HG03520 (cell line): ENCODE measurements at regions not wholly inside any gene's neighbourhood (a gene's known extent, or its start where the extent isn't known, plus 50 kb on each side); places are given as distances from the start of the nearest gene placed in this dataset.
"Not testable (repeated sequence)": the region's sequence is repeated elsewhere in the genome, so short reads cannot be mapped to it uniquely, and the experiment has no call there.

Experiments used
- ATAC-seq: cut with Tn5 transposase; IDR thresholded peaks from one replicate; pipeline ENCODE4 v1.9.1; 2021; ENCODE audit warnings: mild to moderate bottlenecking, moderate library complexity; ENCODE audit not compliant: unreplicated experiment

DNA sequence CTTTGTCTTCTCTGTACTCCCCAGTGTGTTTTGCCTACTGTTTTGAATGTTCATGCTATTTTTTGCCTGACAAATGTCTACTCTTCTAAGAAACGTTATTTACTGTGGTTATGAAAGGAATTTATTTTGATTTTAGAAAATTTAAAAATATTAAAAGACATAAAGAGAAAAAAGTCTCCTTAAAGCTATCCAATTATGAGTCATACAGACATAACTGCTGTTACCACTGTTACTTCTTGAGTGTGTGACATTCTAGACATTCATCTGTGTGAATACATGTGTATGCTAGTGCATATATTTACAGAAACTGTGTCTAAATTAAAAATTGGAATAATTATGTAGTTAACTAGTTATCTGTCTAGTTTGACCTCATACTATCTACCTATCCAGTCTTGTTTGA is 187.6 kb upstream of the SGCG start:
- ATAC-seq: no peak

- ATAC-seq: no peak
Measured at GRCh38 chr13:23003446-23003845, 177.3 kb upstream of the SGCG start.

GRCh38 chr13:23007426-23007825 is 173.4 kb upstream of the SGCG start:
- no peak for ATAC-seq

DNA sequence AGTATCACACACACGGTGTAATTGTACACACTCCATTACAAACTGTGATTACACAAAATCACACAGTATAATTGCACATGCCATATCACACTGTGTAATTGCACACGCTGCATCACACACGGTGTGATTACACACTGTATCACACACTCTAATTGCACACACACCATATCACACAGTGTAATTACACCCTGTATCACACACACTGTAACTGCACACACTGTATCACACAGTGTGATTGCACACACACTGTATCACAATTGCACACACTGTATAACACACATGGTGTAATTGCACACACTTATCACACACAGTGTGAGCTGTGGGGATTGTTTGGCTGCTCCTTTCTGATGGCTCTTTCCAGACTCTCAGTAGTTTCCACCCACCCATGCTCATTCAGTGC is 162.6 kb upstream of the SGCG start:
- no peak for ATAC-seq

DNA sequence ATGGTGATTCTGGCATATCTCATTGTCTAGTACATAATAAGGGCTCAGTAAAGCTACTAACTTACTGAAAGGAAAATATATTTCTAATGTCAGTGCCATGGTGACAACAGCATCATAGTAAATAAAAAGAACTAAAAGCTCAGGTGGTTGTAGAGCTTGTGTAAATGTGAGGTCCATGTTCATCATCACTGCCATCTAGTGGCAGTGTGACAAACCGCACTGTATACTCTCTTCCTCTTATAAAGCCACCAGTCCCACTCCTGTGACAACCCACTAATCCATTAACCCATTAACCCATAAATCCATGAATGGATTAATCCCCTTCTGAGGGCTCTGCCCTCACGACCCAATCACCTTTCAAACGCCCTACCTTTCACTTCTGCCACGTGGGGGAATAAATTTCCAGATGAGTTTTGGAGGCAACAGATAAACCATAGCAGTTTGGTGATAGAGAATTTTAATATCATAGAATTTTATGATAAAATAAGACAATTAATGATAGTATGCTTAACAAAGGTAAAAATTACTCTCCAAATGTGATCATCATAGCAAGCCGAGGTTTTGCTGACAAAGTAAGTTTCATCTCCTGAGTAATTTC is 160.4 kb upstream of the SGCG start:
- ATAC-seq: peak; percentile 91

DNA sequence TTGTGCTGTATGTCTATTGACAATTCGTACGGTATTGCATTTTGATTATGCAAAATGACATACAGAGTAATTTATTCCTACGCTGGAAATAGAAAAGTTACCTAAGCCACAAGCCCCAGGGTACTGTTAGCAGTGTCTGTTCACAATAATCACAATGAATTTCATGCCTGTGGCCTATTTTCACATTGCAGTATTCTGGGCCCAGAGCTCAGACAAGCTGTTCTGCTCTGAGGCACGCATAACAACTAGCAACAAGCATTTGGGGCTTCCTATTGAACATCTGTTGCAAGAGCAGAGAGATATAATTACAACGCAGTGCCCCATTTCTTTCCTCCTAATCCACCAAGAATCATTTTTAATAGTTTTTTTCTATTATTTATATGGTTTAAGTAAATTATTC is 158.9 kb upstream of the SGCG start:
- ATAC-seq: no peak

- ATAC-seq: no peak
Measured at GRCh38 chr13:23022704-23023103, 158.1 kb upstream of the SGCG start.

DNA sequence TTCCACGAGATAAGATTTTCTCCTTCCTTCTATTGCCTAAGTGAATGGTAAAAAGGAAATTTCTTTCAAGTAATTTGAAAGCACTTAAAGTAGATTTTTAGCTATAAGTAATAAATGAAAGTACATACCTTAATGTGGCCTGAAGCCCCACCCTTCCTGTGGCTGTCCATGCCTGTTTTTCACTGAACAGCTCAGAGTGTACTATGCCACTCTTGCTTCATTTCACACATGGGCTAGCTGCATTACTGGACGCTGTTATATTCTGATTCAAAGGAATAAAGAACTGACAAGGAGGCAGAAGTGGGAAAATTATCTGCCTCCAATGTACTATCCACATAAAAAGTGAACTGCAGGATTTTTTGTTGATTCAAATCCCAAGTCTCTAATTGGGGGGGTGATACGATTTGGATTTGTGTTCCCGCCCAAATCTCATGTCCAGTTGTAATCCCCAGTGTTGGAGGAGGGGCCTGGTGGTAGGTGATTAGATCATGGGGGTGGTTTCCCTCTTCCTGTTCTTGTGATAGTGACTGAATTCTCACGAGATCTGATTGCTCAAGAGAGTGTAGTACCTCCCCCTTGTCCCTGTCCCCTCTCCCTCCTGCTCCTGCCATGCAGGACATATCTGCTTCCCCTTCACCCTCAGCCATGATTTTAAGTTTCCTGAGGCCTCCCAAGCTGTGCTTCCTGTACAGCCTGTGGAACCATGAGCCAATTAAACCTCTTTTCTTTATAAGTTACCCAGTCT is 154.7 kb upstream of the SGCG start:
- no peak for ATAC-seq

GRCh38 chr13:23039266-23039935 is 141.4 kb upstream of the SGCG start:
- ATAC-seq: no peak

GRCh38 chr13:23042181-23042580 is 138.6 kb upstream of the SGCG start:
- ATAC-seq: no peak

GRCh38 chr13:23044906-23045305 is 135.9 kb upstream of the SGCG start:
- no peak for ATAC-seq

DNA sequence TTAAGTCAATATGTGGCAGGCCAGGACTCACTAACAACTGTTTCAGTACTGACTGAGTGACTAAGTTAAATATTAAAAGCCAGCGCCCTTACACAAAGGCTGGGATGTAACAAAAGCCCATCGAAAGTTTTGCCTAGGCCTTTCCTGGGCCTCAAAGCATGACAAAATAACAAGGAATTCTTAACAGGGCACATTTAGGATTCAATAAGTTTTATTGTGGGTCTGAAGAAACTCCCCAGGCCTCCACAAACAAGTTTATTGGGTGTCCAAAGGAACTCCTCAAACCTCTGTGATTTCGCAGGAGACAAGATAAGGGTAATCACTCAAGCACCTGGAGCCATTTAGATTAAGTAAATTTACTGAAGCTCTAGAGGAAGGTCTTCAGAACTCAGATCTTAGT is 130.7 kb upstream of the SGCG start:
- no peak for ATAC-seq

DNA sequence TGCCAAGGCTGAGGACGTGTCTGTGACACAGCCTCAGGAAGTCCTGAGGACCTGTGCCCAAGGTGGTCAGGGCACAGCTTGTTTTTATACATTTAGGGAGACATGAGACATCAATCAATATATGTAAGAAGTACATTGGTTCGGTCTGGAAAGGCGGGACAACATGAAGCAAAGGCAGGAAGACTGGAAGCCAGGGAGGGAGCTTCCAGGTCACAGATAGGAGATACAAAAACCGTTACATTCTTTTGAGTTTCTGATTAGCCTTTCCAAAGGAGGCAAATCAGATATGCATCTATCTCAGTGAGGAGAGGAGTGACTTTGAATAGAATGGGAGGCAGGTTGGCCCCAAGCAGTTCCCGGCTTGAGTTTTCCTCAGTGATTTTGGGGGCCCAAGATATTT is 127.1 kb upstream of the SGCG start:
- ATAC-seq: not testable (repeated sequence)

DNA sequence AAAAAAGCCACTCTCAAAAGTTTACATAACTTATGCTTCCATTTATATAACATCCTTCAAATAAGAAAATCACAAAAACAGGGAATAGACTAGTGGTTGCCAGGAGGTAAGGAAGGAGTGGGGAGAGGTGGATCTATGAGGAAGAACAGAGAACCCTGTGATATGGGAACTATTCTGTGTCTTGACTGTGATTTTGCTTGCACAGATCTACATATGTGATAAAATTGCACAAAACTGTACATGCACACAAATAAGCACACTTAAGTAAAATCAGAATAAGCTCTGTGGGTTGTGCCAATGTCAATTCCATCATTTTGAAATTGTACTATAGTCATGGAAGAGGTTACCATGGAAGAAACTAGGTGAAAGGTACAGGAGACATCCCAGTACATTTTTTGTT is 121.6 kb upstream of the SGCG start:
- ATAC-seq: no peak

DNA sequence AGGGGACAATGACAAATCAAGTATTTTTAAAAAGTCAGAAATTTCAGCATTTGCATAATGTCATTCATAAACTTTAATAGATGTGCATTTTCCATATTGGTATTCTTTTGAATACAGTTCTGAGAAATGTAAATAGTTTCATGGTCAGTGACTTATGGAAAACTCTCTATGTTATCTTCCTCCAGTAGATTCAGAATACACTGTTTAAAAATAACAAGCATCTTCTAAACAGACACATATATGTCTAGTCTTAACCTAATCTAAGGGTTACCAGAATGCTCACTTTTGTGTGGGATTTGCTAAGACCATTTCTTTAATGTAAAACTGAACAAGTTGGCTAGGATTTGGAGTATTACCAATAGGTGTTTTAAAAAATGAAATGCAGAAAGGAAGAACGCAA is 119.8 kb upstream of the SGCG start:
- no peak for ATAC-seq

DNA sequence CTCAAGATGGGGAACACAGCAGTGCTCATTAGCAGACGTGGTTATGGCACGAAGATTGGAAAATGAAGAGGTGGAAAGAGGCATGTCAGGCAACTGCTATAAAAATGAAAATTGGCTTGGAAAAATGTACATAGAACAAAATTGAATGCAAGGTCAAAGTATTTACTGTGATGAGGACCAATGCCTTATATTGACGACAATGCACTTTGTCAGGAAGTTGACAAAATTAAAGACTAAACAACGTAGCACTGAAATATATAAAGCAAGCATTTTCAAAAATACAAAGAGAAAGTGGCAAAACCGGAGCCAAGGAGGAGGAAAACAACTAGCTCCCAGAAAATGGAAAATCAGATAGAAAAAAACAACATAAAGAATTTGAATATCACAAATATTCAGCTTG is 113.7 kb upstream of the SGCG start:
- no peak for ATAC-seq

DNA sequence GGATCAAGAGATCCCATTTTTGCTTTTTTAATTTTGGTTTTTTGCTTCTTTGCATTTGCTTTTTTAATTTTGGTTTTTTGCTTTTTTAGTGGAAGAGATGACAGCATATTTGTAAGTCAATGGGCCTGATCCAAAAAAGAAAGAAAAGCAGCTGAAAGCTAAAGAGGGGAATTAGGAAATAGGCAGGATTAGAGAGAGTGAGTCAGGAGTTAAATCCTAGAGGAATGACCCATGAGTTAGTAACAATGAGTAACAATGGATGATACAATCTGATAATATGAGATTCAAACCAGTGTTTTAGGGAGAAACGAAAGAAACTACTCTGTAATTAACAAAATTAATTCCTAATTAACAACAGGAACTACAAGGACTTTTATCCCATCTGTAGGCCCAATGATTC is 111.2 kb upstream of the SGCG start:
- ATAC-seq: no peak

DNA sequence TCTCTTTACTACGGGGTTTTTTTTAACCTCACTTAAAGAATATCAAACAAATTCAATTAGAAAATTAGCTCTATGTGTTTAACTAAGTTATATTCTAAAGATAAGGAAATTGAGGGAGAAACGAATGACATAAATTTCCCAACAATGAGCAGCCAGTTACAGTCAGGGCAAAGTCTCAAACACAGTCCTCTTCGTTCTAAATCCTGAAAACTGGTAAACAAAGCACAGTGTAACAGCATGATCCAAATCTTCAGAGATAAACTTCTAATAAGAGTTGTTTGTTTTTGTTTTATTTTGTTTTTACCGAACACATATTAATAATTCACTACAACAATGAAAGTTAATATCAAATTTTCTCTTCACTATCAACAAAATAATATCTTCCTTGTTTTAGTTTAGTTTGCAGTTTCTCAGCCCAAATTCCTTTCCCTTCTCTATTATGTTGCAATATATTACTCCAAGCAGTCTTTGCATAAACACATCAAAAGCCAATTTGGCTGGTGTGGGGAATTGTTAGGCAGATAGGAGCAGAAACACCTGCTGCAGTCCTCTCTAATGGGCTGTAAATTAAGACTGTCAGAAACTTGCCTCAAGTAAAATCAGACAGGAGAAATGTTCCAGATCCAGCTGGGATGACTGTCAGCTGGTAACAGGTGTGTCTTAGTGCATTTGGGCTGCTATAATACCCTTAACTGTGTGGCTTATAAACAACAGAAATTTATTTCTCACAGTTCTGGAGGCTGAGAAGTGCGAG is 106.5 kb upstream of the SGCG start:
- no peak for ATAC-seq

- ATAC-seq: no peak
Measured at GRCh38 chr13:23081220-23081619, 99.6 kb upstream of the SGCG start.

DNA sequence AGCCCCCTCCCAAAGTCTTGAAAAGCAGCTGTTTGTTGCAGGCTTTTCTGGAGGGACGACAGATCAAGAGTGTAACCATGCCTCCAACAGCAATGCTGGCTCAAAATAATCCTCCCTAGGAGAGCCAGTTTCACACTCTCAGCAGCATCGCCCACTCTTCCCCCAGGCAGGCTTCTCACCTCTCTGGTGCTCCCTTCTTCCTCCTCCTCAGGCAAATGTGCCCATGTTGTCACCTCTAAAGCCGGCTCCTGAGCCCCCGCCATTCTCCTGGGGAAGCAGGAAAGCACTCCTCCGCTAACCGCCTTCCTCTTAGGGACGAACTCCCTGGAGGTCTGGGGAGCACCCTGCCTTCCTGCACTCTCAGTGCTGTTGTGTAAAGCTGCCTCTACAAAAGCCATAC is 98.9 kb upstream of the SGCG start:
- ATAC-seq: no peak

DNA sequence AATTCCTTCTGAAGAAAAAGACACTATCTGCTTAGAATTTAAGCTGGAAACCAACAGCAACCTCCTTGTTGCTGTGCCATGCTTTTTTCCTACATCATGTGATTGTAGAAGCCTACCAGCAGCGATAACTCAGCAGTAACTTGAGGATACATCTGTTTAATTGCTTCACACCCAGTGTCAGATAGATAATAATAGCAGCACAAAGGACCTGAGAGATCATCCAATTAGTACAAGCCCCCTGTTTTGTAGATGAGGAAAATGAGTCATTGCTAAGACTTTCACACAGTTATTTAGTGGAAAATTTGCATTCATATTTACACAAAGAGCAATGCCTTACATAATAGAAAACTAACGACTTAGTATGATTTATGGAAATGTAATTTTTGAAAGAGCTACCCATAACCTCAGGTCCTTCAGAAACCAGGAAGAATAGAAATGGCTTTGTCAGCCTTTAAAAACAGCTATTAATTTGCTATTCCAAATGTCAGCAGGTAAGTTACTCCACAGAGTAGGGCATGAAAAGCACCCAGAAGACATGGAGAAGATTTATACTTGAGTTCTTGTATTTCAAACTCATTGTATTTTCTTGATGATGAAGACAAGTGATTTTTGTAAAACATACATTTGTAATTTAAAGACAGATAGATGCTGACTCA is 93.7 kb upstream of the SGCG start:
- ATAC-seq: no peak
